HG03039 (cell line): ENCODE measurements at regions not wholly inside any gene's neighbourhood (a gene's known extent, or its start where the extent isn't known, plus 50 kb on each side); places are given as distances from the start of the nearest gene placed in this dataset.
A peak's percentile ranks its signal among the peaks of the same experiment; 100 is the strongest.

Source experiments
- ATAC-seq: cut with Tn5 transposase; IDR thresholded peaks from one replicate; pipeline ENCODE4 v1.9.1; 2021; ENCODE audit warnings: mild to moderate bottlenecking, moderate library complexity; ENCODE audit not compliant: unreplicated experiment

DNA sequence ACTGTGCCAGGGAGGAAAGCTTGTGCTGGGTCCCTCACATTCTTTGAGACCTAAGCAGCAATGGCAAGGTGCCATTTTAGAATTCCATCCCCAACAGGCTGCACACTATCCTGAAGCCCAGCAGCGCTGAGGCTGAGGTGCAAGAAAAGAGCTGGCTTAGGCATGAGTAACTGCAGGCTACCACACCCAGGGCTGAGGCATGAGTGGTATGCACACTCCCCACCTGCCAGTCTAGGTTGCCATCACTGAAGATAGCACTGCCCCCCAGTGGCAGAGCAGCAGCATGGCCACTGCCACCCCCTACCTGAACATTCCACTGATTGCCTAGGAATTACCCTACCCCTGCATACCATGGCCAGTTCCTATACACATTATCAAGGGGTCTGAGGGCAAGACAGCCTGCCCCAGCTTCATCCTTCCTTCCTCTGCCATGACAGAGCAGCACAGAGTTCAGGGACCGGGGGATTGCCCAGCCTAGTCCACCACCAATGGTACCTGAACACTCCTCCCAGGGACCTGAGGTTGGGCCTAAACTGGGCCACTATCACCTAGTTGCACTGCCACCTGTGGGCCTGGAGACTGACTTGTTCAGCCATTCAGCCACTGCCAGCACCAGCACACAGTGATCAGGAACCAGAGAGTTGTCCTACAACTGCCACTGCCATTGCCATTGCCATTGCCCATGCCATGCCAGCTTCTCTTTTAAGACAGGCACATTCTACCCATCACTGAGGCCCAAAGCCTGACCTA lies 129.8 kb downstream of the SATB1 start:
- ATAC-seq: peak; percentile 95

DNA sequence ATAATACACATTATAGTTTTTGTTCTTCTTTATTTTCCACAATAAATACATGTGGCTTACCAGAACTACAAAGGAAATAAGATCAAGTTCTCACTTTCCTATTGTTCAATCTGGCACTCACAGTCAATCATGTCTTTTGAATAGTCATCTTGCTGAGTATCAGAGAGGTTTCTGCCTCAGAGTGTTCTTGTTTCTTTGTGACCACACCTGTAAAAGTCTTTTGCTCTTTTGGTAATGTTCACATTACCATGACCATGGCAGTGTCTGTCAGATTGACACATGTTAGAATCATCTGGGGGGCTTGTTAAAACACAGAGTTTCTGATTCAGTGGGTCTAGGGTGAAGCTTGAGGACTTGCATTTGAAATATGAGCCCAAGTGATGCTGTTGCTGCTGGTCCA lies 135.0 kb downstream of the SATB1 start:
- no peak for ATAC-seq

DNA sequence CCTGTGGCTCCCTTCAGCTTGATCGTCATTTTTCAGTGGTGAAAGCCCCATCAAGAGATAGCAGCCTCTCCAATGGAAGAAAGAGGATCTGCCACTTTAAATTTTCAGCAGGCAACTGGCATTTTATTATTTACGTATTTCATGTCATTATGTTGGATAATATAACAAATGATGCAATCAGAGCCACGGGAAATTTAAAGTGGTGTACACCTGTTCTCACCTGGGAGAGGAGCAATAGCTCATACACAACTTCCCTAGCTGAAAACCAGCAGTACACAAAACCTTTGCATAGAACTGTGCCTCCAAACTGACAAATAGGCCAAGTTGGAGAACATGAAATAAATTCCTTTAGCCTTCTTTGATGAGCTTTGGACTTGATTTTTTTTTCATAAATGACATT lies 136.9 kb downstream of the SATB1 start:
- ATAC-seq: no peak

DNA sequence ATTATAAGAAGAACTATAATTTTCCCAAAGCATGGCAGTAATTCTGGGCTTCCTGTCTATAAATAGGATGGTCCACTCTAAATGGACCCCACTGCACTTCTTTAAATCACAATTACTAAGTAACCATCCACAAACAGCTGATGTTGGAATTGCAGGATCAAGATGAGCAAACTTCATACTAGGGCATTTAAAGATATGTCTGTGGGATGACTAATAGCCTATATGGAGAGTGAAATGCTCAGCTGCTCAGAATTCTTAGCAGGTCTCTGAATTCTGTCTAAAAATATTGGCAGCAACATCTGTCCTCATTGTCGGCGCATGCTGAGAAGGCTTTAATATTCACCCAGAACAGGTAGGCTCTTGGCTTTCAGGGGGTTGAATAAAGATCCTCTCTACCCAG lies 140.4 kb downstream of the SATB1 start:
- no peak for ATAC-seq

DNA sequence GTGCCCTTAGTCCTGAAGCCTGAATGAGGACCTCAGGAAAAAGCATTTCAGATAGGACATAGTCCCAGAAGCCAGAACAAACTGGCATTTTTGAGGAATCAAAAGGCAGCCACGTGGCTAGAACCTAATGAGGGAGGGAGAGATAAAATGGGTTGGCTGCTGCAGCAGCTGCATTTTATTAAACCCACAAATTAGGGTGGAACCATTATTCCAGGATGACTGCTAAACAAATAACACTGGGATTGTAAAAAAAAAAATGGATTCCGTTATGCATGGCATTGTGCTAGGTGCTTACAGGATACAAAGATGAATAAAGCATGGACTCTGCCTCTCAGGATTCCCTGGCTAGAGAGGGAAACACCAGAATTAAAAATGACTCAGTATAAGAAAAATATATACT lies 141.5 kb downstream of the SATB1 start:
- ATAC-seq: no peak

DNA sequence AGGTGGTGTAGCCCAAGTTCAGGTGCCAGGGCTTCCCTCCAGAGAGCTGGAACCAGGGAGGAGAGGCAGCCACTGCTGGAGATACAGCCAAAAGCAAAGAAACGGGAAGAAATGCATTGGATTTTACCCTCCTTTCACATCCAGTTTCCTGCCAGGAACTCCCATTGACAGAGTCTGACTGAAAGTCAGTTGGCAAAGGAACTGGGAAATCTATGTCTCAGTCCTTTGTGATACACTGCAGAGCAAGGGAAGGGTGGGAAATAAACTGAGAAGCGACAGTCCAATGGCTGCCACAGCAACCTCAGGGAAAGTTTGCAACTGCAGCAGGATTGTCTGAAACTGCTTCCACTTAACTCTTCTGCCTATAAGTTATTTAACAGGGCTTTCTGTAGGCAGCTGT lies 142.6 kb downstream of the SATB1 start:
- no peak for ATAC-seq

DNA sequence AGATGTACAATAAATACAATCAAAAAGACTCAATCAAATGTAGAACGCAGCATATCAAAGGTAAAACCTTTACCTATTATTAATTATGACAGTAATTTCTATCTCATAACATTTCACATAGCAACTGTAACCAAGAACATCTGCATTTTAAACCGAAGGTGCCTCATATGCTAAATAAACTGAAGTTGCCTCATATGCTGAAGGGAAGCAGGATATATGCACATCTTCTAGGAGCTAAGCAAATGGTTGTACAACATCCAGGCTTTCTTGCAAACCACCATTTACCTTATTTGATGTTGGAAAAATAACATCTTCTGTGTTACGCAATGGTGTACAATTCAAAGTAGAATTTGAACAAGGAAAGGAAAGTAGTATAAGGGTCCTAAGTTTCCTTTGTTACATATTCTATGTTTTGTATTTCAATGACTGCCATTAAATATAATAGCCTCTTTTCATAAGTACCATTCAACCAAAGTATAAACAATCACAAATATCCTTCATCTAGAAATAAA lies 145.9 kb downstream of the SATB1 start:
- ATAC-seq: no peak

DNA sequence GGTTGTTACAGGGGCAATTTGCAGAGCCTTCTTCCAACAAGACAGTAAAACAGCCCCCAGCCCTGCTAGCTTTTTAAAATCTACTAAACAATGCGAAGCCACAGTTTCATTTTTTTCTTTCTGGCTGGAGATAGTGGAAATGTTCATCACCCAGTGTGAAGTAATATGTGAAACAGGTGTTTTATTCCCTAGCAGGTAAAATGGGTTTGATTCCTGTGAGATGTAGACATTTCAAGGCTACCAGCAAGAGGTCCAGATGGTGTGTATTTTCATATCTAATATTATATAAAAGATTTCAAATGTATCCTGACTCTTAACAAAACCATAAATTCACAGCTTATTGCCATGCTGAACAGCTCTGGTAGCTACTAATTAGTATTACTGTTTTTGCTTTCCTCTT lies 160.3 kb downstream of the SATB1 start:
- ATAC-seq: no peak

DNA sequence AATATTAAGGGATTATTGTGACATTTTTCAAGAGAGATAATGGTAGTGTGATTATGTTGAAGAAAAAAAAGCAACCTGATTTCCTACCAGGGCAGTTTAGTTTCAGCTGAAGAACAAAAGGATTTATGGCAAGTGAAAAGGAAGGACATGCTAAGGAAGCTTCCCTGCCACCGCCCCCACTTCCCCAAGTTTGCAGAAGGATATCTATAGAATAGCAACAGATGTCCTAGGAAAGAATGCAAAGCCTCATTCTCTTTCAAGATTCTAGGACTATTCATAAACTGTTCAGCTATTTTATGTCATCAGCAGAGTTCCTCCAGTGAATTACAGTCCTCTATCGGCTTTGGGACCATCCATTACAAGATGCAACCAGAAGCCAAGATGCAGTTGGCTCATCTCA lies 160.8 kb downstream of the SATB1 start:
- ATAC-seq: no peak

DNA sequence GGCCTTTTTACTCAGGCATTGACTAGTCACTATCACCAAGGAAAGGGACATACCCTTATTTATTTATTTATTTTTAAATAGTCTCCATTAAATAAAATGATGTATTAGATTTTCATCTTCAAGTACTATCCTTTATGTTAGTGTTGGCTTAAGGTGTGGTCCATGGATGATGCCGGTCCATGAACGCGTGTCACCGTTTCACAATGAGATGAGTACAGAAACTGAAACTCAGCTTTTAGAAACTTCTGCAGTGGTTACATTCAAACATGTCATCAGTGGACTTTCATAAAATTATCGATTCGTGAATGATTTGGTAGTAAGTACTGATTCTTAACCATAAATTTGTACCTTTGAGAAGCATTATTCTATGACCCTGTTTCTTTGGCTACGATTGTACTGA lies 166.6 kb downstream of the SATB1 start:
- no peak for ATAC-seq

DNA sequence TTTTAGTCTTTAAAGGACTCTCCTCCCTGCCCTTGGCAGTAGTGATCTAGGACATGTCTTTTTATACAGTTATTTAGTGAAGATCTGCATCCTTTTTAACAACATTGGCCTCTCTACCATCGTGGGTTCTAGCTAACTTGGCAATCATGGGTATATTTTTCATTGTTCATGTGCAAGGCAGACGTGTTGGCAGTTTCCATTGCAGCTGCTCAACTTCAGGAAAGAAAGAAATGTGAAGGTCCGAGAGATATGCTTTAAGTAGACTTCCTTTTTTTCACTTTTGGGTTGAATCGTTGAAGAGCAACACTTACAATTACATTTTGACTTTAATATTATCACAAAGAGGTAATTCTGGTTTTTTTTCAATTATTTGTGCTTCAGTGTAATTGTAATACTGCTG lies 172.6 kb downstream of the SATB1 start:
- no peak for ATAC-seq

DNA sequence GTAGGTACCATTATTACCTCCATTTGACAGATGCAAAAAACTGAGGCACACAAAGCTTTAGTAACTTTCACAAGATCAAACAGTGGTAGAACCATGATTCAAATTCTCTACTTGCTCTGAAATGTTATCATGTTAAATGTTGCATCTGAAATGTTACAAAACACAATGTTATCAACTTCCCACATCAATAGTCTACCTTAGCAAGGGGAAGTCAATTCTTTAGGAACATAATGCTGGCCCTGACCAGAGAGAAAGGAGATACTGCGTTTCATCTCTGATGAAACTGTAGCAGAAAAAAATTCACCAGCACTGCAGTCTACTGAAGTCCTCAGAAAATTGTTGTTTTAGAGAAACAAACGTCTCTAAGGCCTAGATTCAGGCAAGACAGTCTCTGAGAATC lies 174.1 kb downstream of the SATB1 start:
- ATAC-seq: no peak

DNA sequence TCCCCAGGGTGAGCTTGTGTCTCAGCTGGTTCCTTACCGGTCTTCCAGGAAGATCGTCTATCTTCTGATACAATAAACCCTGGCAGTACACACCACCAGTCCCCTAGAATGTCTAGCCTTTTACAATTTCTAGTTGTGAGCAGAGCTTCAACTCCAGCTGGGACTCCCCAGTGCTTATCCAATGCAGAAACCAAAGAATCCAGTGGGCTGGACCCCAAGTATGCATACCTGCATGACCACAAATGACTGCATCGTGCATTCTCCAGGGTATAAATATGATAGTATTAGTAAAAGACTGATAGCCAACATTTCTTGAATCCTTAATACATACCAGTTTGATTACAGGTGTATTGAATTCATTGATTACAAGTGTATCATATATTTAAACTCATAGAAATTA lies 176.0 kb downstream of the SATB1 start:
- ATAC-seq: no peak

DNA sequence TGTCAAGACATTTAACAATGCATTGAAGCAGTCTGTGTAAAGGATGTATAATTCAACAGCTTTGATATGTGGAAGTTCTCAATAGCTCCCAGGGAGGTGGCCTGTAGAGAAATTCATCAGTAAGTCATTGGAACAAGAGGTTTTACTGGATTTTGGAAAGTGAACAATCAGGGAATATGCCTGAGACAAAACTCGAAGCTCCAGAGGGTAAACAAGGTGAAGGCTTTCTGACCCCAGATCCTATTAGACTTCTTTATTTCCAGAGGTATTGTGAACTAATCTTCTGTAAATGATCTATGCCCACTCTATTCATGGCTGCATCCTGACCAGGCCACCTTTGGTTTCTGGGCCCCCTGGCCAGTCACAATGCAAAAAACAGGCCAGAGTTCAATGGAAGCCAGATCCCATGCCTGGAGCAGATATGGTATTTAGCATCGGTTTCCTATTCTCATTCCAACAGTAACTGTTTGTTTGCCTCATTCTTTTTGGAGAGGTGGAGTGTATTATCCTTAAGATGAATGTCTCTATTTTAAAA lies 177.3 kb downstream of the SATB1 start:
- ATAC-seq: no peak

DNA sequence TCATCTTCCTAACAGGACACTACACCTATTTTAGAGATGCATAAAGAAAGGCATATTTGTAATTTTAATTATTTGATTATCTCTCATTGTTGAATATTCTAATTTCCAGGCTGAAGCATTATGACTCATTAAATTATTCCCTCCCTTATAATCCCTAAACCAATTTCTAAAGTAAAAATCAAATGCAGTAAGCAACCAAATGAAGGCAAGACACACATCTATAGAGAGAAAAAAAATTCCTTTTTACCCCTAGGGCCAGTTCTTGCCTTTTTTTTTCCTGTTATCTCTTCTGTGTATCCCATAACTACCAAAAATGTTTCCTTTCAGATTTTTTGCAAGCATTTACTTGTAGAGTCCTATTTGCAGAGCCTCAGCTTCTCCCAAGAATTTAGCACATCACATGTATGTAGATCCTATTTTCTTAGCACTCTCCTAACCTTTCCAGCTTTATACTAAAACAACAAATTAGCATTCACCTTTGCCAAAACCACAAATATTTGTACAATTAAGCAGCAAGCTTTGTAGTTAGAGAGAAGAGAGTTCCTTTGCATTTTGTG lies 177.9 kb downstream of the SATB1 start:
- ATAC-seq: no peak

DNA sequence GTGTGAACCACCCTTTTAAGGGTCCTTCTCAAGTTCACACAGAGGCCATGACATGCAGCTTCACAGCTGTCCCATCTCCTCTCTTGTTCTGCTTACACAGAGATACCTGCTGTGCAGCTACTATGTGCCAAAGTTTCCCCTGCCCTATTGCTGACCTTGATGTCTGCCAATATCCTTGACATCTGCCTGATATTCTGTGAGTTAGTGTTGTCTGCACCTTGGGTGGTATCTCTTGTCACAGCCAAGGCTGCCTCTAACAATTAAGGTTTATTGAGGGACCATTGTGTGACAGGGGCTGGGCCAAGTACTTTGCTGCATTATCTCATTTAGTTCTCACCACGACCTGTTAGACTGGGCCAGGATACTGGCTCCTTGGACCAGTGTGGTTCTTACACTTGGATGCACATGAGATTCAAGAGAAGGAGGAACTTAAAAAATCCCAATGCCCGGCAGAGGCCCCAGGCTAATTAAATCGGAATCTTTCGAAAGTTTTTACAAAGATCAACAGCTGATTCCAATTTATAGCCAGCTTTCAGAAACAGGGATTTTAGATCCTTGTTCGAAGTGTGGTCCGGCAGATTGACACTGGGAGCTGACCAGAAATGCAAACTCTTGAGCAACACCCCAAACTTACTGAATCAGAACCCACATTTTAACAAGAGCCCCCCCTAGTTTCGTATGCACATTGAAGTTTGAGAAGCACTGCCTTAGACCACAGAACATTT lies 178.6 kb downstream of the SATB1 start:
- no peak for ATAC-seq

DNA sequence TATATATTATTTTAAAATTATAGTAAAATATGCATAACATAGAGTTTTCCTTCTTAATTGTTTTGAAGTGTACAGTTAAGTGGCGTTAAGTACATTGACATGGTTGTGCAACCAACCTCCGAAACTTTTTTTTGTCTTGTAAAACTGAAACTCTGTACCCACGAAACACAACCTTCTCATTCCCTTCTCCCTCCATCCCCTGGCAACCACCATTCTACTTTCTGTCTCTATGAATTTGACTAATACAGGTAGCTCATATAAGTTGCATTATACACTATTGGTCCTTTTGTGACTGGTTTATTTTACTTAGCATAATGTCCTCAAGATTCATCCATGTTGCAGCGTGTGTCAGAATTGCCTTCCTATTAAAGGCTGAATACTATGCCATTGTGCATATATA lies 179.4 kb downstream of the SATB1 start:
- no peak for ATAC-seq

DNA sequence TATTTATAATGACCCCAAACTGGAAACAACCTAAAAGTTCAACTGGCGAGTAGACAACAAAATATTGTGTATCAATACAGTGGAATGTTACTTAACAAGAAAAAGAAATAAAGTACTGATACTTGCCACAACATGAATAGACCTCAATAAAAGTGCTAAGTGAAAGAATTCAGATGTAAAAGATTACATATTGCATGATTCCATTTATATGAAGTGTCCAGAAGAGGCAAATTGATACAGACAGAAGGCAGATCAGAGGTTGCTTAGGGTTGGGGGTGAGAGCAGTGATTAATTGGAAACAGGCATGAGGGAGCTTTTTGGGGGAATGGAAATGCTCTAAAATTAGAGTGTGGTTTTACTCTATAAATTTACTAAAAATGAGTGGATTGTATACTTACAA lies 183.3 kb downstream of the SATB1 start:
- ATAC-seq: no peak

DNA sequence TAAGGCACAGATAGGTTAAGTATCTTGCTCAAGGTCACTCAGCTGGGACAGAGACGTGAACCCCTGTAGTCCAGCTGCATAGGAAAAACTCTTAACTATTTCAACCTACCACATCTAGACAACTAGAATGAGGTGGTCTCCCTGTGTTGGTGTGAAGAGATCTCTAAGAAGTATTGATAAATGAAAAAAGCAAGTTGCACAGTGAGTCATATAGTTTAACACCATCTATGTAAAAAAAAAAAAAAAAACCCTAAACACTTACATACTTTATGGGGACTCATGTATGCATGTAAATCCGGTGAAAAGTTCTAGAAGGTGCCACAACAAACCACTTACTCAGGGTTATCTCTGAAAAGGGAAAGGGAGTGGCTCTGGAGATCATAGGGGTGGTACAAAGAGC lies 185.5 kb downstream of the SATB1 start:
- ATAC-seq: no peak

DNA sequence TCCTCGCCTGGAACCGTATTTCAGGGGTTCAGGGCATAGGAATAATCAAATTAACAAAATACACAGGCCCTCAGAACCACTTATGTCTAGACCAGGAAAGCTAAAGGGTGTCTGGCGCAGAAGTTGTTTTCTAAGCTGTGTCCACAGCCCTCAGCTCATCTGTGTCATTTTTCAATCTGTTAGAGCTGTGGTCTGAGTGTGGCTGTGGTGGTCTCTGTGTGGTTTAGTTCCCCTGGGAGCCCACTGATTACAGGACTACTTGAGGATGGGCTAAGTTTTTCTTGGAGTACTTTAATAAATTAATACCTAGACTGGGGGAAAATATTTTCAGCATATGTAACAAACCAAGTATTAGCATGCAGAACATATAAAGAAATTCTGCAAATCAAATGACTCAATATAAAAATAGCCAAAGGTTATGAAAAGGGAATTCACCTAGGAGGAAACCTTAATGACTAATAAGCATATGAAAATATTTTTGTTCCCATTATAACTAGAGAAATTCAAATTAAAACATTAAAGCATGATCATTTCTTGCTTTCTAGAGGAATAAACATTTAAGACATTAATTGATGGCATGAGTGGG lies 186.3 kb downstream of the SATB1 start:
- no peak for ATAC-seq

DNA sequence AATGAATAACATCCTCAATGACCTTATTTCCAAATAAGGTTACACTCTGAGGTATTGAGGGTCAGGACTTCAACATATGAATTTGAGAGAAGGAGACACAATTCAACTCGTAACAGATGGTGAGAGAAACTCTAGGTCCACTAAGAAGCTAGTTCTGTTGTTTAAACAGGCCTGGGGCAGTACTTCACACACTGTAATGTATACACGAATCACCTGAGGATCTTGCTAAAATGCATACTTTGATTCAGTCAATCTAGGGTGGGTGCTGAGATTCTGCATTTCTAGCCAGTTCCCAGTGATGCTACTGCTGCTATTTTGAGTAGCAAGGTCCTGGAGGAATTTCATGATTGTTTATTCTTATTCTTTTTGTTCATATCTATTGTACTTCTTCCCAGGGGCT lies 186.8 kb downstream of the SATB1 start:
- no peak for ATAC-seq
